Neural cell (in vitro differentiated cells): ENCODE measurements at regions not wholly inside any gene's neighbourhood (a gene's known extent, or its start where the extent isn't known, plus 50 kb on each side); places are given as distances from the start of the nearest gene placed in this dataset.

ENCODE experiments used
- CTCF ChIP-seq: fragments of 450-650 bp; IDR thresholded peaks from 2 replicates; pipeline ENCODE4 v1.5.1; 2014; ENCODE audit warnings: antibody characterized with exemption, mild to moderate bottlenecking, moderate library complexity; ENCODE audit not compliant: poor library complexity, severe bottlenecking
- EP300 ChIP-seq: fragments of 450-650 bp; conservative IDR thresholded peaks from 2 replicates; pipeline ENCODE4 v1.6.1; 2014; ENCODE audit warnings: antibody characterized with exemption, mild to moderate bottlenecking, moderate library complexity; ENCODE audit not compliant: poor library complexity, severe bottlenecking
- EZH2 ChIP-seq: fragments of 200-600, 300-800 bp; shearing (Covaris generic), sonication (generic); IDR thresholded peaks from 2 replicates; pipeline ENCODE4 v1.6.1; 2014; ENCODE audit warnings: antibody characterized with exemption, low read length, borderline replicate concordance, mild to moderate bottlenecking; ENCODE audit not compliant: insufficient read depth, poor library complexity, severe bottlenecking
- MXI1 ChIP-seq: fragments of 450-650 bp; conservative IDR thresholded peaks from 2 replicates; pipeline ENCODE4 v1.6.1; 2014; ENCODE audit warnings: antibody characterized with exemption, mild to moderate bottlenecking; ENCODE audit not compliant: poor library complexity, severe bottlenecking
- POLR2AphosphoS5 ChIP-seq: IDR thresholded peaks from 2 replicates; pipeline ENCODE4 v1.6.1; 2012
- SMC3 ChIP-seq: fragments of 450-650 bp; conservative IDR thresholded peaks from 2 replicates; pipeline ENCODE4 v1.6.1; 2014; ENCODE audit warnings: antibody characterized with exemption, mild to moderate bottlenecking, moderate library complexity; ENCODE audit not compliant: poor library complexity
- TAF1 ChIP-seq: IDR thresholded peaks from 2 replicates; pipeline ENCODE4 v1.6.1; 2012; ENCODE audit warnings: low read depth
- TF ChIP-seq, protein P1 (sequence below): IDR thresholded peaks from 2 replicates; pipeline ENCODE4 v1.6.1; 2012; ENCODE audit warnings: borderline replicate concordance

GRCh38 chr5:31100781-31101310 lies 92.6 kb upstream of the CDH6 start:
- no peak for TF ChIP-seq EZH2
- TF ChIP-seq MXI1 = no peak
- no peak for TF ChIP-seq POLR2AphosphoS5
- TF ChIP-seq CTCF = no peak
- TF ChIP-seq TAF1 = no peak
- no peak for TF ChIP-seq EP300
- TF ChIP-seq, protein P1, sequence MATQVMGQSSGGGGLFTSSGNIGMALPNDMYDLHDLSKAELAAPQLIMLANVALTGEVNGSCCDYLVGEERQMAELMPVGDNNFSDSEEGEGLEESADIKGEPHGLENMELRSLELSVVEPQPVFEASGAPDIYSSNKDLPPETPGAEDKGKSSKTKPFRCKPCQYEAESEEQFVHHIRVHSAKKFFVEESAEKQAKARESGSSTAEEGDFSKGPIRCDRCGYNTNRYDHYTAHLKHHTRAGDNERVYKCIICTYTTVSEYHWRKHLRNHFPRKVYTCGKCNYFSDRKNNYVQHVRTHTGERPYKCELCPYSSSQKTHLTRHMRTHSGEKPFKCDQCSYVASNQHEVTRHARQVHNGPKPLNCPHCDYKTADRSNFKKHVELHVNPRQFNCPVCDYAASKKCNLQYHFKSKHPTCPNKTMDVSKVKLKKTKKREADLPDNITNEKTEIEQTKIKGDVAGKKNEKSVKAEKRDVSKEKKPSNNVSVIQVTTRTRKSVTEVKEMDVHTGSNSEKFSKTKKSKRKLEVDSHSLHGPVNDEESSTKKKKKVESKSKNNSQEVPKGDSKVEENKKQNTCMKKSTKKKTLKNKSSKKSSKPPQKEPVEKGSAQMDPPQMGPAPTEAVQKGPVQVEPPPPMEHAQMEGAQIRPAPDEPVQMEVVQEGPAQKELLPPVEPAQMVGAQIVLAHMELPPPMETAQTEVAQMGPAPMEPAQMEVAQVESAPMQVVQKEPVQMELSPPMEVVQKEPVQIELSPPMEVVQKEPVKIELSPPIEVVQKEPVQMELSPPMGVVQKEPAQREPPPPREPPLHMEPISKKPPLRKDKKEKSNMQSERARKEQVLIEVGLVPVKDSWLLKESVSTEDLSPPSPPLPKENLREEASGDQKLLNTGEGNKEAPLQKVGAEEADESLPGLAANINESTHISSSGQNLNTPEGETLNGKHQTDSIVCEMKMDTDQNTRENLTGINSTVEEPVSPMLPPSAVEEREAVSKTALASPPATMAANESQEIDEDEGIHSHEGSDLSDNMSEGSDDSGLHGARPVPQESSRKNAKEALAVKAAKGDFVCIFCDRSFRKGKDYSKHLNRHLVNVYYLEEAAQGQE = no peak
- TF ChIP-seq SMC3 = no peak
